Endodermal cell (in vitro differentiated cells): ENCODE measurements at regions not wholly inside any gene's neighbourhood (a gene's known extent, or its start where the extent isn't known, plus 50 kb on each side); places are given as distances from the start of the nearest gene placed in this dataset.

ENCODE experiments used
- DNase-seq: peaks from one replicate; pipeline ENCODE4 v3.0.0-alpha.2; 2017
- H3K27ac ChIP-seq: 2 replicates; pipeline ENCODE4 v1.5.1; 2013; ENCODE audit warnings: mild to moderate bottlenecking, low read depth, low read length, moderate library complexity
- H3K27me3 ChIP-seq: 2 replicates; pipeline ENCODE4 v1.6.1; 2013; ENCODE audit warnings: mild to moderate bottlenecking, low read length, moderate library complexity; ENCODE audit not compliant: insufficient read depth, control insufficient read depth, poor library complexity, severe bottlenecking
- H3K36me3 ChIP-seq: 2 replicates; pipeline ENCODE4 v1.7.0; 2013; ENCODE audit warnings: mild to moderate bottlenecking, low read length, moderate library complexity; ENCODE audit not compliant: control insufficient read depth, insufficient read depth
- H3K4me1 ChIP-seq: one replicate; pipeline ENCODE4 v1.7.0; 2013; ENCODE audit warnings: low read length; ENCODE audit not compliant: control insufficient read depth, insufficient read depth
- H3K4me3 ChIP-seq: 2 replicates; pipeline ENCODE4 v1.5.1; 2013; ENCODE audit warnings: mild to moderate bottlenecking, low read length, moderate library complexity
- H3K9ac ChIP-seq: 2 replicates; pipeline ENCODE4 v1.6.1; 2013; ENCODE audit warnings: mild to moderate bottlenecking, low read length, moderate library complexity; ENCODE audit not compliant: poor library complexity, severe bottlenecking; ENCODE audit errors: extremely low read depth
- H3K9me3 ChIP-seq: 2 replicates; pipeline ENCODE4 v1.6.1; 2013; ENCODE audit warnings: mild to moderate bottlenecking, low read length, moderate library complexity; ENCODE audit not compliant: control insufficient read depth
- H3K27ac Mint-ChIP-seq: 2 replicates; pipeline ENCODE4 v1.8.0; 2020; ENCODE audit warnings: mixed read lengths
- H3K27me3 Mint-ChIP-seq: 2 replicates; pipeline ENCODE4 v1.8.0; 2021; ENCODE audit warnings: mild to moderate bottlenecking, mixed read lengths; ENCODE audit not compliant: insufficient read depth
- H3K36me3 Mint-ChIP-seq: 2 replicates; pipeline ENCODE4 v1.8.0; 2020; ENCODE audit warnings: low read depth, mixed read lengths
- H3K4me1 Mint-ChIP-seq: 2 replicates; pipeline ENCODE4 v1.8.0; 2020; ENCODE audit warnings: mixed read lengths
- H3K4me3 Mint-ChIP-seq: 2 replicates; pipeline ENCODE4 v1.8.0; 2020; ENCODE audit warnings: mild to moderate bottlenecking, moderate library complexity, mixed read lengths
- H3K9me3 Mint-ChIP-seq: 2 replicates; pipeline ENCODE4 v1.8.0; 2020; ENCODE audit warnings: mild to moderate bottlenecking, mixed read lengths
- CTCF ChIP-seq: fragments of 200-600 bp; sonication (generic); conservative IDR thresholded peaks from 2 replicates; pipeline ENCODE4 v1.5.0; 2021; ENCODE audit warnings: antibody characterized with exemption, mild to moderate bottlenecking
- WGBS, 2 experiments: methylation state at CpG; one replicate each; pipeline versions ENCODE4 v1.1.5 to v1.1.7; 2013; ENCODE audit warnings: missing lambda C conversion rate in 2 of 2, mixed read lengths in 1 of 2; ENCODE audit not compliant: insufficient coverage in 1 of 2, insufficient read length in 1 of 2; 5-methylcytosine and 5-hydroxymethylcytosine counted together

- TF ChIP-seq CTCF: no peak
- H3K27me3 Mint-ChIP-seq: peaks cover 16% of the 10 kb centered on the region
- Histone ChIP-seq H3K36me3 (no peaks in the 10 kb centered on the region), H3K9ac (peak overlapping the region; percentile 11), H3K27me3 (no peaks in the 10 kb centered on the region), H3K27ac (peak overlapping the region; percentile 16), H3K9me3 (no peaks in the 10 kb centered on the region), H3K4me1 (peaks cover under 1% of the 10 kb centered on the region), H3K4me3 (peak overlapping the region; percentile 78)
- H3K4me3 Mint-ChIP-seq: peak overlapping the region; percentile 67
- 1 to 4% methylated on average over 18 to 51 of the region's 51 CpGs for WGBS, 2 experiments
- H3K36me3 Mint-ChIP-seq: no peaks in the 10 kb centered on the region
- peak; percentile 84 for DNase-seq
- no peaks in the 10 kb centered on the region for H3K9me3 Mint-ChIP-seq
- H3K4me1 Mint-ChIP-seq: peaks cover 9% of the 10 kb centered on the region
- peak overlapping the region; percentile 80 for H3K27ac Mint-ChIP-seq
Observed at GRCh38 chr9:129550199-129550839, 70.6 kb downstream of the C9orf50 start.

GRCh38 chr9:129549684-129550083 is 71.2 kb downstream of the C9orf50 start:
- peak overlapping the region; percentile 67 for H3K4me3 Mint-ChIP-seq
- Histone ChIP-seq H3K27me3 (no peaks in the 10 kb centered on the region), H3K9ac (no peak overlapping the region), H3K9me3 (no peaks in the 10 kb centered on the region), H3K4me1 (no peaks in the 10 kb centered on the region), H3K4me3 (peak overlapping the region; percentile 78), H3K27ac (no peak overlapping the region), H3K36me3 (no peaks in the 10 kb centered on the region)
- no peaks in the 10 kb centered on the region for H3K36me3 Mint-ChIP-seq
- peak overlapping the region; percentile 44 for H3K27ac Mint-ChIP-seq
- peaks cover 18% of the 10 kb centered on the region for H3K27me3 Mint-ChIP-seq
- peaks cover 8% of the 10 kb centered on the region for H3K4me1 Mint-ChIP-seq
- peak; percentile 64 for DNase-seq
- whole genome bisulfite sequencing, 2 experiments: 13 to 55% methylated on average over 3 to 30 of the region's 30 CpGs
- no peaks in the 10 kb centered on the region for H3K9me3 Mint-ChIP-seq
- TF ChIP-seq CTCF: no peak

- no peak overlapping the region for H3K27ac Mint-ChIP-seq
- Histone ChIP-seq H3K36me3 (no peaks in the 10 kb centered on the region), H3K9ac (no peak overlapping the region), H3K4me3 (no peak overlapping the region), H3K27me3 (no peaks in the 10 kb centered on the region), H3K27ac (no peak overlapping the region), H3K4me1 (no peaks in the 10 kb centered on the region), H3K9me3 (no peaks in the 10 kb centered on the region)
- H3K36me3 Mint-ChIP-seq: no peaks in the 10 kb centered on the region
- no peaks in the 10 kb centered on the region for H3K9me3 Mint-ChIP-seq
- 89 to 94% methylated on average over 6 to 7 of the region's 7 CpGs for WGBS, 2 experiments
- peak; percentile 55 for DNase-seq
- peaks cover 18% of the 10 kb centered on the region for H3K27me3 Mint-ChIP-seq
- peaks cover 8% of the 10 kb centered on the region for H3K4me1 Mint-ChIP-seq
- TF ChIP-seq CTCF: no peak
- peak overlapping the region; percentile 67 for H3K4me3 Mint-ChIP-seq
Observed at GRCh38 chr9:129549139-129549538, 71.8 kb downstream of the C9orf50 start.
